Small intestine (tissue), 7 donors: ENCODE measurements at regions not wholly inside any gene's neighbourhood (a gene's known extent, or its start where the extent isn't known, plus 50 kb on each side); places are given as distances from the start of the nearest gene placed in this dataset.
"Not testable (repeated sequence)": the region's sequence is repeated elsewhere in the genome, so short reads cannot be mapped to it uniquely, and the experiment has no call there.

Experiments
- DNase-seq, 2 donors: peaks; one replicate each; pipeline versions ENCODE4 v3.0.0 to v3.0.0-alpha.2; 2013
- FAIRE-seq: peaks from 2 replicates; lab custom pipeline; 2012; peaks lifted over from hg19 to GRCh38; lab: Jason Lieb, UNC
- H3K27ac ChIP-seq, 3 donors: one replicate each; pipeline ENCODE4 v1.5.1; 2013; ENCODE audit warnings: low read length in 2 of 3, mild to moderate bottlenecking in 2 of 3, control low read depth in 1 of 3, inconsistent platforms in 1 of 3, low read depth in 1 of 3, moderate library complexity in 1 of 3
- H3K27me3 ChIP-seq, 3 donors: one replicate each; pipeline ENCODE4 v1.6.1; 2013; ENCODE audit warnings: low read length in 3 of 3, inconsistent platforms in 1 of 3; ENCODE audit not compliant: control insufficient read depth in 3 of 3, insufficient read depth in 3 of 3
- H3K36me3 ChIP-seq, 3 donors: one replicate each; pipeline ENCODE4 v1.6.1; 2013; ENCODE audit warnings: low read length in 3 of 3, inconsistent platforms in 1 of 3, low read depth in 1 of 3, mild to moderate bottlenecking in 1 of 3, moderate library complexity in 1 of 3; ENCODE audit not compliant: control insufficient read depth in 3 of 3, insufficient read depth in 2 of 3
- H3K4me1 ChIP-seq, 3 donors: one replicate each; pipeline ENCODE4 v1.6.1; 2013; ENCODE audit warnings: low read length in 2 of 3, inconsistent platforms in 1 of 3, low read depth in 1 of 3, mild to moderate bottlenecking in 1 of 3, moderate library complexity in 1 of 3; ENCODE audit not compliant: control insufficient read depth in 3 of 3, insufficient read depth in 2 of 3
- H3K4me3 ChIP-seq, 3 donors: one replicate each; pipeline ENCODE4 v1.5.1; 2013; ENCODE audit warnings: low read length in 3 of 3, control low read depth in 1 of 3, inconsistent platforms in 1 of 3, low read depth in 1 of 3, mild to moderate bottlenecking in 1 of 3, moderate library complexity in 1 of 3
- H3K9me3 ChIP-seq, 2 donors: one replicate each; pipeline ENCODE4 v1.6.1; 2013; ENCODE audit warnings: low read depth in 1 of 2, low read length in 1 of 2; ENCODE audit not compliant: control insufficient read depth in 2 of 2, insufficient read depth in 1 of 2
- WGBS, 3 donors: extraction: QIAGEN DNeasy Blood & Tissue Kit; methylation state at CpG; one replicate each; pipeline ENCODE4 v1.1.7; 2013; 5-methylcytosine and 5-hydroxymethylcytosine counted together
- donor health status: healthy with polysubstance abuse.
- donor health status: control.
- donor health status: control.
- donor health status: Bipolar disorder and iron deficiency.
- donor health status: healthy.

DNA sequence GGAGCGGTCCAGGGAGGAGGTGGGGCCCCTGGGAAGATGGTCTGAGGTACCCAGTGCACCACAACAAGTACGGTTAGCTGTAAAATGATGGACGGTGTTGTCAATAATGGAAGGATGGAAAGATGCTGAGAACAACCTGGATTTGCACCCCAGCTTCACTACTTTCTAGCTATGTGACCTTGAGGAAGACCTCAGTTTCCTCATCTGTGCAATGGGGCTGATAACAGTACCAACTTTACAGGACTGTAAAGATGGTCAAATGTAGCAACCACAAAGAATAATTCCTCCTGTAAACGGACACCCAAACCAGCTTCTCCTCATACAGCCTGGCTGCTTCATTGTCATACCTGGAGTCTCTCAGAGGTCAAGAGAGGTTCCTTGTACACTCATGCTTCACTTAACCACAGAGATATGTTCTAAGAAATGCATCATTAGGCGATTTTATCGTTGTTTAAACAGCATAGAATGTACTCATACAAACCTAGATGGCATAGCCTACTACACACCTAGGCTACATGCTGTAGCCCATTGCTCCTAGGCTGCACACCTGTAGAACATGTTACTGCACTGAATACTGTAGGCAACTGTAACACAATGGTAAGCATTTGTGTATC is 65.5 kb upstream of the LMO2 start:
- WGBS, 3 donors = 79 to 89% (median 79%) methylated on average over 6 of the region's 6 CpGs
- no peak for DNase-seq
- no peak for FAIRE-seq
- Histone ChIP-seq H3K27ac (no peak overlapping the region), H3K4me3 (no peak overlapping the region), H3K4me1 (no peaks in the 10 kb centered on the region), H3K36me3 (no peaks in the 10 kb centered on the region), H3K27me3 (peaks cover 0 to 12% (median 0%) of the 10 kb centered on the region in 3 donors), H3K9me3 (no peaks in the 10 kb centered on the region)

DNA sequence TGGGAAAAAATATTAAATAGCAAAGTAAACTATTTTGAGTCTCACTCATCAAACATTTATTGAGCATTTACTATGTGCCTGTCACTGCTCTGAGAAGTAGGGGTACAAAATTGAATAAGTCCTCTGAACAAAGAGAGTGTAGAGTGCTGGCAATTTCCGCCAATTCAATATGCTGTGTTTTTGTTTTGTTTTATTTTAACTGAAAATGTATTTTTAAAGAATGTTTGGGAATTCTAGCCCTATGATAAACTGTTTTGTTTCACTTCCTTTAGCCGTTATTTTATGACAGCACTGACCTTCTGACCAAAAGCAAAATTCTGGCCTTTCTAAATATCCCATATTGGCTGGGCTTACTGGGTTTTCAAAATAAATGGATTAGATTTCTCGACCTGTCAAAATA is 64.7 kb upstream of the LMO2 start:
- H3K27me3 ChIP-seq = peaks cover 0 to 12% (median 0%) of the 10 kb centered on the region in 3 donors
- H3K27ac ChIP-seq = no peak overlapping the region
- H3K4me1 ChIP-seq = no peaks in the 10 kb centered on the region
- no peaks in the 10 kb centered on the region for H3K9me3 ChIP-seq
- FAIRE-seq (no peak), DNase-seq (no peak)
- H3K36me3 ChIP-seq = no peaks in the 10 kb centered on the region
- 62 to 69% (median 66%) methylated on average over 3 of the region's 3 CpGs for WGBS, 3 donors
- no peak overlapping the region for H3K4me3 ChIP-seq

- FAIRE-seq = no peak
- H3K27me3 ChIP-seq = peaks cover 0 to 12% (median 0%) of the 10 kb centered on the region in 3 donors
- WGBS, 3 donors = 61 to 75% (median 67%) methylated on average over 5 of the region's 5 CpGs
- no peak overlapping the region for H3K27ac ChIP-seq
- H3K9me3 ChIP-seq = no peaks in the 10 kb centered on the region
- H3K36me3 ChIP-seq = no peaks in the 10 kb centered on the region
- H3K4me1 ChIP-seq = no peaks in the 10 kb centered on the region
- DNase-seq = no peak
- no peak overlapping the region for H3K4me3 ChIP-seq
Measured at GRCh38 chr11:33953289-33953688, 61.4 kb upstream of the LMO2 start.

DNA sequence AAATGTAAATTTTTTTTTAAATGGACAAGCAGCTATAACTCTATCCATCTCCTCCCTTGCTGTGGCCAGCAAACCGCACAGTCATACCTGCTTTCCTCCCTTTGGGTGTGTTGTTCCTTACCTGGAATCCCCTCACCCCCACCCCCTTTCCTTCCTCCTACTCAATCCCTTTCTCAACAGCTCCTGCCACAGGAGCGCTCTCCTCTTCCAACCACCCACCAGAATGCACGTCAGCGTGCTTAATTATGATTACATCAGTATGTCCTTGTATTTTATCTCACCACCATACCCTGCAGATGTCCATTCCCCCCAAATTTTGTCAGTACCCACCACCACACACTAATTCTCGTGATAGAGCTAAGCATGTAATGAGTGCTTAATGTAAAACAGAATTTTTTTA is 60.9 kb upstream of the LMO2 start:
- WGBS, 3 donors = 82 to 83% (median 82%) methylated on average over 5 of the region's 5 CpGs
- H3K4me3 ChIP-seq = no peak overlapping the region
- FAIRE-seq (no peak), DNase-seq (no peak)
- H3K4me1 ChIP-seq = no peaks in the 10 kb centered on the region
- no peak overlapping the region for H3K27ac ChIP-seq
- no peaks in the 10 kb centered on the region for H3K36me3 ChIP-seq
- peaks cover 0 to 12% (median 0%) of the 10 kb centered on the region in 3 donors for H3K27me3 ChIP-seq
- no peaks in the 10 kb centered on the region for H3K9me3 ChIP-seq

DNA sequence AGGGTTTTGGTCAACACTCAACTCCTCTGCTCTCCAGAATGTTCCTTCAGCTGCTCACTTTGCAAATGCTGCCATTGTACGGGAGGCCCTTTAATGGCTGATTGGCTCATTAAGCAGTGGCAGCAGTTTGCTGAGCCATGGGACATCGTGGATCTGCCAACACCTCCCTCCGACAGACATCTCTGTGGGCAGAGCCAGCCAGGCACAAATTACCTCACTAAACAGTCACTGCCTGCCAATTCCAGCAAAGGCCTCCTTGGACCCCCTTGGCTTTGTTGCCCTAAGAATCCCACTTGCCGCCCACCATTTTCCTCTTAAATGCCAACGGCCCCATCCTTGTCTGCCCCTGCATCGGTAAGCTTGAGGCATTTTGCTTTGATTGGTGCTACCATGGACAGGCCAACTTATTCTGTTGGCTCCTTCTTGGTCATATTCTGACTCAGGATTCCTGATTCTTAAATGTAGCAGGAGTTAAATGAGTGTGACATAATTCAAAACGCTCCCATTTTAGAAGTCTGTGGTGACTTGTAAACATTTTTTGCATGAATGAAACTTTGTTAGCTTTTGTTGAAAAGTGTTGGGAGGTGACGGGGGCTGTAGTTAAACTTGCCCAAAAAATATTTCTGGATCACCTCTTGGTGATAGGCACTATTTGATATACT is 57.5 kb upstream of the LMO2 start:
- H3K36me3 ChIP-seq = no peaks in the 10 kb centered on the region
- H3K4me1 ChIP-seq = peaks cover 0 to 10% (median 0%) of the 10 kb centered on the region in 3 donors
- 88 to 92% (median 90%) methylated on average over 8 of the region's 8 CpGs for WGBS, 3 donors
- H3K27ac ChIP-seq = no peak overlapping the region
- no peak for FAIRE-seq
- H3K4me3 ChIP-seq = no peak overlapping the region
- DNase-seq = no peak
- no peaks in the 10 kb centered on the region for H3K9me3 ChIP-seq
- peaks cover 0 to 3% (median 0%) of the 10 kb centered on the region in 3 donors for H3K27me3 ChIP-seq

DNA sequence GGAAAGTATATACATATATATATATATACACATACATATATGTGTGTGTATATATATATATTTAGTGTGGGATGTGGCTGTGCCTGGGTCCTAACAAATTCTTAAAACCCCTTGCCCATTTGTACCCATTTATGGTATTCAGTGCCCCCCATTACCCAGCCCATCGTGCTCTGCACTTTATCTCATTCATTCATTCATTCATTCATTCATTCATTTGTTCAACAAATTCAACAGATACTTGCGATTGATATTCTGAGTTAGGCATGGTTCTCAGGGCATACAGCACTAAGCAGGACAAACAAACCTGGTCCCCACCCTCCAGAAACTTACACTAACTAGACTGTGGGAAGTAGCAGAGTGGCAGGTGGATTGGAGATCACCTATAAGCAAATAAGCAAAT is 56.6 kb upstream of the LMO2 start:
- no peaks in the 10 kb centered on the region for H3K27me3 ChIP-seq
- no peak for DNase-seq
- no peaks in the 10 kb centered on the region for H3K9me3 ChIP-seq
- H3K27ac ChIP-seq = no peak overlapping the region
- H3K4me3 ChIP-seq = no peak overlapping the region
- no peaks in the 10 kb centered on the region for H3K36me3 ChIP-seq
- FAIRE-seq = no peak
- 55 to 68% (median 58%) methylated on average over 2 of the region's 2 CpGs for WGBS, 3 donors
- peaks cover 0 to 10% (median 0%) of the 10 kb centered on the region in 3 donors for H3K4me1 ChIP-seq

DNA sequence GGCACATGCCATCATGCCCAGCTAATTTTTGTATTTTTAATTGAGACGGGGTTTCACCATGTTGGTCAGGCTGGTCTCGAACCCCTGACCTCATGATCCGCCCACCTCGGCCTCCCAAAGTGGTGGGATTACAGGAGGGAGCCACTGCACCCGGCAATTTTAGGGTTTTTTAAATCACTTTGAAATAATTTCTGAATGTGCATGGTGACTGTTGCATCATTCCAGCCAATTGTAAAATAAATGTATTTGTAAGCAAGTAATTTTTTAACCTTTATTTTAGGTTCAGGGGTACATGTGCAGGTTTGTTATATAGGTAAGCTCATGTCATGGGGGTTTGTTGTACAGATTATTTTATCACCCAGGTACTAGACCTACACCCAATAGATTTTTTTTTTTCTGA is 56.0 kb upstream of the LMO2 start:
- peaks cover 0 to 10% (median 0%) of the 10 kb centered on the region in 3 donors for H3K4me1 ChIP-seq
- 92 to 96% (median 93%) methylated on average over 5 of the region's 5 CpGs for WGBS, 3 donors
- H3K27ac ChIP-seq, DNase-seq, H3K36me3 ChIP-seq, FAIRE-seq, H3K4me3 ChIP-seq, H3K9me3 ChIP-seq, H3K27me3 ChIP-seq: not testable (repeated sequence)

DNA sequence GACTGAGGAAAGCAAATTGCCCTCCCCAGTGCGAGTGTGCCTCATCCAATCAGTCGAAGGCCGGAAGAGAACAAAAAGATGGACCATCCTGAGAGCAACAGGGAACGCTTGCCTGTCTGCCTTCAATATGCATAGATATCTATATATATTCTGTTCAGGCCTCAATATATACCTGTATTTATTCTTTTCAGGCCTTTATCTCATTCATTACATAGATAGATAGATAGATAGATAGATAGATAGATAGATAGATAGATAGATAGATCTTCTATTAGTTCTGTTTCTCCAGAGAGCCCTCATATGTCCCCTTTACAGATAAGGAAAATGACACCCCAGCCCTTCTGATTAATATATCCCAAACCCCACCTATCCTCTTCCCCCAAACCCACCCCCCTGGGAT is 55.1 kb upstream of the LMO2 start:
- peaks cover 0 to 14% (median 0%) of the 10 kb centered on the region in 3 donors for H3K4me1 ChIP-seq
- WGBS, 3 donors = 76 to 88% (median 85%) methylated on average over 4 of the region's 4 CpGs
- H3K4me3 ChIP-seq = no peak overlapping the region
- no peaks in the 10 kb centered on the region for H3K9me3 ChIP-seq
- H3K36me3 ChIP-seq = no peaks in the 10 kb centered on the region
- no peaks in the 10 kb centered on the region for H3K27me3 ChIP-seq
- FAIRE-seq = no peak
- DNase-seq = no peak
- no peak overlapping the region for H3K27ac ChIP-seq
